WTC11 (cell line): ENCODE measurements at regions not wholly inside any gene's neighbourhood (a gene's known extent, or its start where the extent isn't known, plus 50 kb on each side); places are given as distances from the start of the nearest gene placed in this dataset.
"Not testable (repeated sequence)": the region's sequence is repeated elsewhere in the genome, so short reads cannot be mapped to it uniquely, and the experiment has no call there.

Source experiments
- CTCF ChIP-seq: fragments of 200-600 bp; IDR thresholded peaks from 2 replicates; pipeline ENCODE4 v1.8.0; 2022; ENCODE audit warnings: antibody characterized with exemption
- NR2C2 ChIP-seq: sonication (generic); formaldehyde crosslinking; IDR thresholded peaks from 2 replicates; pipeline ENCODE4 v1.8.0; 2022; ENCODE audit warnings: mild to moderate bottlenecking, missing genetic modification reagents

DNA sequence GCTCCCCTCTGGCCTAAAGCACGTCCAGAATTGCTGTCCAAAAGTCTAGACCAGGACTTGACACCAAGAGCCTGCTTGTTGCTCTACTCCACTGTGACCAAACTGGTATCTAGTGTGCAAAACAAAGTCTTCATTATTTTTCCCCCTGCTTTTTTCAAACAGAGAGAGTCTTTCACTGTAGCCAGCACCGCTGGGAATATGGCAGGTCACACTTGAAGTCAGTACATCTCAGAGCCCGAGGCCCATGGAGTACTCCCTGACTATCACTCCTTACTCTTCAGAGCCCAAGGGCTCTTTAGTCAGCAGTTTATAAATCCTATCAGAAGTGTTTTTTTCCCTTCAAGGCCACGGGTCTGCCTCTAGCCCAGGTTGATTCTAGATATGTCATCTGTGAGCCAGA lies 761.3 kb downstream of the PCDH11X start:
- TF ChIP-seq CTCF; NR2C2 (CRISPR knock-in tag): not testable (repeated sequence)
